HFFc6 (cell line): ENCODE measurements at regions not wholly inside any gene's neighbourhood (a gene's known extent, or its start where the extent isn't known, plus 50 kb on each side); places are given as distances from the start of the nearest gene placed in this dataset.

Experiments used
- DNase-seq: peaks from one replicate; pipeline ENCODE4 v3.0.0-alpha.2; 2018
- H3K27ac Mint-ChIP-seq: 2 replicates; pipeline ENCODE4 v1.8.0; 2020; ENCODE audit warnings: mild to moderate bottlenecking, mixed read lengths
- H3K27me3 Mint-ChIP-seq: 2 replicates; pipeline ENCODE4 v1.8.0; 2021; ENCODE audit warnings: mild to moderate bottlenecking, moderate library complexity, mixed read lengths; ENCODE audit not compliant: insufficient read depth
- H3K36me3 Mint-ChIP-seq: 2 replicates; pipeline ENCODE4 v1.8.0; 2021; ENCODE audit warnings: low read depth, mixed read lengths
- H3K4me1 Mint-ChIP-seq: 2 replicates; pipeline ENCODE4 v1.8.0; 2020; ENCODE audit warnings: low read depth, mixed read lengths
- H3K4me3 Mint-ChIP-seq: 2 replicates; pipeline ENCODE4 v1.8.0; 2020; ENCODE audit warnings: mild to moderate bottlenecking, moderate library complexity, mixed read lengths
- H3K9me3 Mint-ChIP-seq: 2 replicates; pipeline ENCODE4 v1.8.0; 2020; ENCODE audit warnings: mild to moderate bottlenecking, mixed read lengths
- CTCF ChIP-seq: fragments of 200-600 bp; sonication (generic); IDR thresholded peaks from 2 replicates; pipeline ENCODE4 v1.5.0; 2021; ENCODE audit warnings: antibody characterized with exemption, mild to moderate bottlenecking

GRCh38 chr9:81833563-81834345 is 94.5 kb upstream of the SPATA31D4 start:
- Mint-ChIP-seq H3K9me3 (no peaks in the 10 kb centered on the region), H3K27ac (no peak overlapping the region; the same call in 1 of the 2 replicates), H3K36me3 (no peaks in the 10 kb centered on the region), H3K4me1 (peaks cover 9% of the 10 kb centered on the region), H3K27me3 (peaks cover 3% of the 10 kb centered on the region; the same call in 1 of the 2 replicates), H3K4me3 (no peak overlapping the region)
- peak; percentile 19 for DNase-seq
- TF ChIP-seq CTCF, result no peak; the same call in 1 of the 2 replicates

DNA sequence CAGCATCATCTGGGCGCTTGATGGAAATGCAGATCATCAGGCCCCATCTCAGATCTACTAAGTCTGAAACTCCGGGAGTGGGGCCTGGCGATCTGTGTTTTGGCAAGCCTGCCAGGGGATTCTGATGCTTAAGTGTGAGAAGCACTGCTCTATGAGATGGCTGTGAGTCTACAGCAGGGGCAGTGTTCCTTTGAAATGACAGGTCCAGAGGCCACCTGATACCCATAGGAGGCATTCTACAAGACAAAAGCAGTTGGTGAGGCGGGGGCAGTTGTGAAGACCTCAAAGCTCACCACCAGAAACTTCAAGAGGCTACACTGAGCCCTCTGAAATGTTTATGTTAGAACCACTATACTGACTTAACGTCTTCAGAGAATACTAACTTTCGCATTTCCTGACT is 86.9 kb upstream of the SPATA31D4 start:
- no peak for DNase-seq
- H3K27ac Mint-ChIP-seq, result no peak overlapping the region
- H3K36me3 Mint-ChIP-seq, result no peaks in the 10 kb centered on the region
- no peak overlapping the region for H3K4me3 Mint-ChIP-seq
- H3K27me3 Mint-ChIP-seq, result no peaks in the 10 kb centered on the region
- peaks cover 20% of the 10 kb centered on the region for H3K4me1 Mint-ChIP-seq
- no peak for TF ChIP-seq CTCF
- H3K9me3 Mint-ChIP-seq, result no peaks in the 10 kb centered on the region

- Mint-ChIP-seq H3K27ac (no peak overlapping the region; the same call in 1 of the 2 replicates), H3K4me1 (peaks cover 20% of the 10 kb centered on the region), H3K9me3 (no peaks in the 10 kb centered on the region), H3K4me3 (no peak overlapping the region), H3K27me3 (no peaks in the 10 kb centered on the region), H3K36me3 (no peaks in the 10 kb centered on the region)
- TF ChIP-seq CTCF, result no peak
- DNase-seq, result no peak
Measured at GRCh38 chr9:81844131-81844567, 84.1 kb upstream of the SPATA31D4 start.

GRCh38 chr9:81847181-81847915 is 80.9 kb upstream of the SPATA31D4 start:
- no peak for DNase-seq
- peaks cover 18% of the 10 kb centered on the region for H3K4me1 Mint-ChIP-seq
- H3K9me3 Mint-ChIP-seq, result no peaks in the 10 kb centered on the region
- H3K4me3 Mint-ChIP-seq, result no peak overlapping the region
- H3K27me3 Mint-ChIP-seq, result no peaks in the 10 kb centered on the region
- no peaks in the 10 kb centered on the region for H3K36me3 Mint-ChIP-seq
- H3K27ac Mint-ChIP-seq, result no peak overlapping the region
- TF ChIP-seq CTCF, result no peak

- H3K27ac Mint-ChIP-seq, result no peak overlapping the region
- DNase-seq, result peak; percentile 30
- no peak overlapping the region for H3K4me3 Mint-ChIP-seq
- H3K36me3 Mint-ChIP-seq, result no peaks in the 10 kb centered on the region
- peaks cover 8% of the 10 kb centered on the region; the same call in 1 of the 2 replicates for H3K4me1 Mint-ChIP-seq
- H3K9me3 Mint-ChIP-seq, result no peaks in the 10 kb centered on the region
- H3K27me3 Mint-ChIP-seq, result peaks cover 3% of the 10 kb centered on the region; the same call in 1 of the 2 replicates
- TF ChIP-seq CTCF, result peak; percentile 74
Measured at GRCh38 chr9:81848472-81848871, 79.8 kb upstream of the SPATA31D4 start.
